HG02884 (cell line): ENCODE measurements at regions not wholly inside any gene's neighbourhood (a gene's known extent, or its start where the extent isn't known, plus 50 kb on each side); places are given as distances from the start of the nearest gene placed in this dataset.
"Not testable (repeated sequence)": the region's sequence is repeated elsewhere in the genome, so short reads cannot be mapped to it uniquely, and the experiment has no call there.

Source experiments
- ATAC-seq: cut with Tn5 transposase; IDR thresholded peaks from one replicate; pipeline ENCODE4 v1.9.1; 2021; ENCODE audit warnings: mild to moderate bottlenecking, moderate library complexity; ENCODE audit not compliant: unreplicated experiment

GRCh38 chr9:24073666-24074065, 247.6 kb upstream of the ELAVL2 start:
- no peak for ATAC-seq

GRCh38 chr9:24073007-24073592, 247.1 kb upstream of the ELAVL2 start:
- ATAC-seq, result no peak

GRCh38 chr9:24071716-24072115, 245.7 kb upstream of the ELAVL2 start:
- ATAC-seq, result no peak

- ATAC-seq, result no peak
These were observed 245.1 kb upstream of the ELAVL2 start for GRCh38 chr9:24071091-24071490.

- ATAC-seq, result not testable (repeated sequence)
These were observed 241.1 kb upstream of the ELAVL2 start for GRCh38 chr9:24067107-24067506.

- no peak for ATAC-seq
These were observed 233.6 kb upstream of the ELAVL2 start for GRCh38 chr9:24059651-24060050.

GRCh38 chr9:24051587-24051986, 225.5 kb upstream of the ELAVL2 start:
- ATAC-seq, result no peak

- not testable (repeated sequence) for ATAC-seq
These were observed 224.2 kb upstream of the ELAVL2 start for GRCh38 chr9:24050239-24050638.

- ATAC-seq, result no peak
These were observed 219.1 kb upstream of the ELAVL2 start for GRCh38 chr9:24045150-24045549.

GRCh38 chr9:24044576-24044975, 218.5 kb upstream of the ELAVL2 start:
- no peak for ATAC-seq

GRCh38 chr9:24041160-24041690, 215.2 kb upstream of the ELAVL2 start:
- ATAC-seq, result no peak

- no peak for ATAC-seq
These were observed 210.4 kb upstream of the ELAVL2 start for GRCh38 chr9:24036459-24036858.

GRCh38 chr9:24035816-24036215, 209.8 kb upstream of the ELAVL2 start:
- ATAC-seq, result no peak

- ATAC-seq, result no peak
These were observed 185.8 kb upstream of the ELAVL2 start for GRCh38 chr9:24011881-24012280.

- no peak for ATAC-seq
These were observed 185.1 kb upstream of the ELAVL2 start for GRCh38 chr9:24011009-24011717.

- ATAC-seq, result no peak
These were observed 183.3 kb upstream of the ELAVL2 start for GRCh38 chr9:24009322-24009721.

GRCh38 chr9:24007185-24007584, 181.1 kb upstream of the ELAVL2 start:
- no peak for ATAC-seq

- not testable (repeated sequence) for ATAC-seq
These were observed 165.8 kb upstream of the ELAVL2 start for GRCh38 chr9:23991874-23992273.

GRCh38 chr9:23979491-23979890, 153.5 kb upstream of the ELAVL2 start:
- no peak for ATAC-seq

GRCh38 chr9:23962101-23962500, 136.1 kb upstream of the ELAVL2 start:
- no peak for ATAC-seq

GRCh38 chr9:23945897-23946296, 119.9 kb upstream of the ELAVL2 start:
- no peak for ATAC-seq

GRCh38 chr9:23941051-23941450, 115.0 kb upstream of the ELAVL2 start:
- no peak for ATAC-seq
